ENCODE measurements at regions not wholly inside any gene's neighbourhood (a gene's known extent, or its start where the extent isn't known, plus 50 kb on each side); places are given as distances from the start of the nearest gene placed in this dataset.
"Not testable (repeated sequence)": the region's sequence is repeated elsewhere in the genome, so short reads cannot be mapped to it uniquely, and the experiment has no call there.

GRCh38 chr17:64800361-64800895 lies 118.8 kb downstream of the LRRC37A3 start:
- not testable (repeated sequence) for TF ChIP-seq PATZ1 (CRISPR knock-in tag; IDR thresholded peaks at IDR 0.05; ENCODE audit: borderline replicate concordance); TSHZ2 (CRISPR knock-in tag; IDR thresholded peaks at IDR 0.05); RARB (CRISPR knock-in tag; IDR thresholded peaks at IDR 0.05)

Measured in SK-N-SH treated with all-trans-retinoic acid at 6 μM for 48 hours (cell line).